ENCODE measurements at regions not wholly inside any gene's neighbourhood (a gene's known extent, or its start where the extent isn't known, plus 50 kb on each side); places are given as distances from the start of the nearest gene placed in this dataset.

DNA sequence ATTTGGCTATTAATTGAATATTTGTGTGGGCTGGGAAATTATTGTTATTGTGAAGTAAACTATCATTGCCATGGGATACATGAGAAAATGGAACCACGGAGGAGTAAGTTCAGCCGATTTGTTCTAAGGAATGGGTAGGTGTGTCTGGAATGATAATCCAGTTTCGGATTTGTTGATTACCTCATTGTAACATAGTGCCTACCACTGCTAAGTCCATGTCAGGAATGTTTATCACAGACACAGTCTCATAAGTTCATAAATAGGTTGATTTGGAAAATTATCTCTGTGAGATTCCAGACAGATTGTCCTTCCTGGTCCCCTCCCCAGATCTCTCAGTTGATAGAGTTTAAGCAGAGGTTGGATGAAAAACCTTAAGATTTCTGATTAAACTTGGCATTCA lies 78.1 kb upstream of the MAST4 start (continued):
- no peak for TF ChIP-seq SIN3A (conservative IDR thresholded peaks at IDR 0.05 in 1 of 2, IDR thresholded peaks at IDR 0.05 in 1 of 2; ENCODE audit: low read depth in 1 of 2, low read length in 2 of 2)
- no peak for TF ChIP-seq EGR1 (IDR thresholded peaks at IDR 0.05; ENCODE audit: borderline replicate concordance, low read depth, low read length)
- no peak for TF ChIP-seq SRF (IDR thresholded peaks at IDR 0.05; ENCODE audit: low read depth, low read length)
